HepG2 (cell line): ENCODE measurements at regions not wholly inside any gene's neighbourhood (a gene's known extent, or its start where the extent isn't known, plus 50 kb on each side); places are given as distances from the start of the nearest gene placed in this dataset.

Experiments used
- ATAC-seq: fragments of 200-7000 bp; cut with Tn5 transposase; 3 replicates; pipeline ENCODE4 v1.9.1; 2020; ENCODE audit warnings: mild to moderate bottlenecking, moderate library complexity
- BruUV-seq: library from RNA; stranded (reverse); fragments of 400-500 nt; replicated peaks from 2 replicates; lab custom pipeline; 2021; lab: Mats Ljungman, UMichigan
- CTCF ChIA-PET: fragments of 300-600 bp; formaldehyde crosslinking; extraction: SDS; loops from one replicate; lab custom pipeline; 2021; ENCODE audit warnings: low total read pairs, inconsistent platforms, low intra/inter-chr PET ratio; lab: Yijun Ruan, JAX
- POLR2A ChIA-PET: fragments of 350-600 bp; sonication (Branson Sonifier 250); formaldehyde crosslinking; loops from one replicate; lab custom pipeline; 2020; ENCODE audit warnings: antibody characterized with exemption, inconsistent platforms; lab: Yijun Ruan, JAX
- DNase-seq: peaks from one replicate; pipeline ENCODE4 v3.0.0-alpha.2; 2015; ENCODE audit warnings: low spot score
- FAIRE-seq: peaks from 3 replicates; lab custom pipeline; 2011; peaks lifted over from hg19 to GRCh38; lab: Jason Lieb, UNC
- H2AFZ ChIP-seq: one replicate; pipeline ENCODE4 v1.6.1; 2011; ENCODE audit warnings: low read length, inconsistent platforms
- H3K27ac ChIP-seq: fragments of 300-600 bp; 3 replicates; pipeline ENCODE4 v1.8.0; 2011; ENCODE audit warnings: mixed run types, mild to moderate bottlenecking, mixed read lengths, low read length, inconsistent platforms; ENCODE audit not compliant: insufficient read depth; ENCODE audit errors: extremely low read length
- H3K27me3 ChIP-seq, 2 experiments: fragments of 200-600 bp in 1 of 2; 2 replicates in 1 of 2; 3 replicates in 1 of 2; pipeline versions ENCODE4 v1.6.0 to v1.8.0; 2011; ENCODE audit warnings: low read length in 2 of 2, mild to moderate bottlenecking in 2 of 2, moderate library complexity in 2 of 2, inconsistent platforms in 1 of 2; ENCODE audit not compliant: insufficient read depth in 2 of 2, control insufficient read depth in 1 of 2
- H3K36me3 ChIP-seq, 2 experiments: fragments of 200-600 bp in 1 of 2; replicated peaks in 1 of 2; 2 replicates in 1 of 2; 3 replicates in 1 of 2; pipeline versions ENCODE4 v1.5.1 to v1.8.0; 2011; ENCODE audit warnings: low read length in 2 of 2, inconsistent platforms in 1 of 2; ENCODE audit not compliant: insufficient read depth in 2 of 2, control insufficient read depth in 1 of 2
- H3K4me1 ChIP-seq: 2 replicates; pipeline ENCODE4 v1.5.1; 2012; ENCODE audit warnings: low read length, inconsistent platforms; ENCODE audit not compliant: insufficient read depth
- H3K4me2 ChIP-seq: 2 replicates; pipeline ENCODE4 v1.6.0; 2011; ENCODE audit warnings: low read depth, low read length, inconsistent platforms
- H3K4me3 ChIP-seq, 3 experiments: fragments of 200-600 bp in 1 of 3; sonication (generic), shearing (Covaris generic) in 1 of 3; replicated peaks in 1 of 3; 2 replicates each; pipeline ENCODE4 v1.5.1; 2011 to 2016; ENCODE audit warnings: low read length in 3 of 3, inconsistent platforms in 2 of 3, low read depth in 2 of 3, mild to moderate bottlenecking in 2 of 3, control low read depth in 1 of 3, mixed read lengths in 1 of 3; ENCODE audit not compliant: insufficient read depth in 1 of 3
- H3K79me2 ChIP-seq: one replicate; pipeline ENCODE4 v1.6.1; 2011; ENCODE audit warnings: low read length, inconsistent platforms; ENCODE audit not compliant: insufficient read depth
- H3K9ac ChIP-seq: 2 replicates; pipeline ENCODE4 v1.6.0; 2011; ENCODE audit warnings: mild to moderate bottlenecking, low read depth, low read length, inconsistent platforms; ENCODE audit not compliant: insufficient read depth
- H3K9me3 ChIP-seq: 2 replicates; pipeline ENCODE4 v1.5.1; 2012; ENCODE audit warnings: mild to moderate bottlenecking, low read length
- H4K20me1 ChIP-seq: 2 replicates; pipeline ENCODE4 v1.6.0; 2011; ENCODE audit warnings: inconsistent platforms, mild to moderate bottlenecking, low read length, moderate library complexity; ENCODE audit not compliant: insufficient read depth
- CEBPB ChIP-seq: IDR thresholded peaks from 2 replicates; pipeline ENCODE4 v1.6.1; 2011; ENCODE audit warnings: low read depth, low read length, improper control_type of control experiment, borderline replicate concordance
- E2F1 ChIP-seq: sonication (generic); formaldehyde crosslinking; IDR thresholded peaks from 2 replicates; pipeline ENCODE4 v1.5.0; 2020; ENCODE audit warnings: missing genetic modification reagents
- IKZF5 ChIP-seq: IDR thresholded peaks from 2 replicates; pipeline ENCODE4 v1.6.1; 2018; ENCODE audit warnings: missing genetic modification reagents, mild to moderate bottlenecking, missing compliant biosample characterization
- KDM5A ChIP-seq: fragments of 200-600 bp; sonication (generic); IDR thresholded peaks from 2 replicates; pipeline ENCODE4 v1.7.0; 2018; ENCODE audit warnings: antibody characterized with exemption, mild to moderate bottlenecking, low read length, borderline replicate concordance
- LBX2 ChIP-seq: sonication (generic); formaldehyde crosslinking; IDR thresholded peaks from 2 replicates; pipeline ENCODE4 v1.5.0; 2020; ENCODE audit warnings: missing genetic modification reagents, mild to moderate bottlenecking, borderline replicate concordance
- MLX ChIP-seq: IDR thresholded peaks from 2 replicates; pipeline ENCODE4 v1.6.1; 2016
- MTF1 ChIP-seq: sonication (generic); formaldehyde crosslinking; IDR thresholded peaks from 2 replicates; pipeline ENCODE4 v1.5.0; 2020; ENCODE audit warnings: missing genetic modification reagents
- NBN ChIP-seq: fragments of 450-650 bp; conservative IDR thresholded peaks from 2 replicates; pipeline ENCODE4 v1.6.1; 2017
- NCOA5 ChIP-seq: sonication (generic); formaldehyde crosslinking; IDR thresholded peaks from 2 replicates; pipeline ENCODE4 v1.4.0; 2020; ENCODE audit warnings: missing genetic modification reagents
- NFIC ChIP-seq: IDR thresholded peaks from 2 replicates; pipeline ENCODE4 v1.6.1; 2012; ENCODE audit warnings: mild to moderate bottlenecking, low read length, inconsistent platforms
- PAXIP1 ChIP-seq: sonication (generic); formaldehyde crosslinking; conservative IDR thresholded peaks from 2 replicates; pipeline ENCODE4 v1.4.0; 2020; ENCODE audit warnings: mild to moderate bottlenecking, missing genetic modification reagents, moderate library complexity
- POLR2AphosphoS2 ChIP-seq: IDR thresholded peaks from 2 replicates; pipeline ENCODE4 v1.6.1; 2011; ENCODE audit warnings: low read depth, low read length, improper control_type of control experiment
- RCOR2 ChIP-seq: IDR thresholded peaks from 2 replicates; pipeline ENCODE4 v1.6.1; 2016; ENCODE audit warnings: missing biosample characterization, missing genetic modification reagents
- ZNF281 ChIP-seq: sonication (generic); formaldehyde crosslinking; IDR thresholded peaks from 2 replicates; pipeline ENCODE4 v1.4.0; 2020; ENCODE audit warnings: missing genetic modification reagents, borderline replicate concordance
- ZNF619 ChIP-seq: sonication (generic); formaldehyde crosslinking; IDR thresholded peaks from 2 replicates; pipeline ENCODE4 v1.4.0; 2020; ENCODE audit warnings: mild to moderate bottlenecking, missing genetic modification reagents
- ZNF746 ChIP-seq: sonication (generic); formaldehyde crosslinking; IDR thresholded peaks from 2 replicates; pipeline ENCODE4 v1.8.0; 2022; ENCODE audit warnings: mild to moderate bottlenecking, missing genetic modification reagents
- ZSCAN30 ChIP-seq: sonication (generic); formaldehyde crosslinking; IDR thresholded peaks from 2 replicates; pipeline ENCODE4 v1.5.0; 2020; ENCODE audit warnings: mild to moderate bottlenecking, missing genetic modification reagents
- WGBS: methylation state at CpG from one replicate; pipeline ENCODE4 v1.1.6; 2017; ENCODE audit warnings: low lambda C conversion rate; 5-methylcytosine and 5-hydroxymethylcytosine counted together
- in situ Hi-C: cut with HindIII; loops from 2 replicates; pipeline ENCODE4 v1.10.0; 2017; ENCODE audit warnings: low pct_unique_long_range_greater_than_20kb; ENCODE audit not compliant: extremely low pct_ligation_motif_present
- intact Hi-C: fragments of 100-400 bp; cut with micrococcal nuclease; formaldehyde crosslinking; loops from one replicate; pipeline ENCODE4 v1.10.0; 2022; ENCODE audit not compliant: unreplicated experiment

- Histone ChIP-seq H4K20me1 (no peaks in the 10 kb centered on the region), H3K4me3 (no peak overlapping the region), H3K79me2 (no peaks in the 10 kb centered on the region), H3K9ac (no peak overlapping the region), H2AFZ (no peak overlapping the region), H3K9me3 (no peaks in the 10 kb centered on the region), H3K36me3 (no peaks in the 10 kb centered on the region), H3K4me2 (no peak overlapping the region), H3K27ac (no peak overlapping the region), H3K4me1 (no peaks in the 10 kb centered on the region), H3K27me3 (no peaks in the 10 kb centered on the region)
- no peak for ATAC-seq
- in situ Hi-C loops (no loop called here), intact Hi-C loops (no loop called here)
- no peak for DNase-seq
- POLR2A ChIA-PET: no interaction called here
- CTCF ChIA-PET: no interaction called here
- no peak for FAIRE-seq
- TF ChIP-seq ZSCAN30 (CRISPR knock-in tag) (no peak), CEBPB (no peak), ZNF619 (CRISPR knock-in tag) (no peak), KDM5A (no peak), NFIC (no peak), MLX (no peak), PAXIP1 (CRISPR knock-in tag) (no peak), LBX2 (CRISPR knock-in tag) (no peak), MTF1 (CRISPR knock-in tag) (no peak), POLR2AphosphoS2 (no peak), NCOA5 (CRISPR knock-in tag) (no peak), NBN (no peak), E2F1 (CRISPR knock-in tag) (no peak), ZNF746 (no peak), IKZF5 (CRISPR knock-in tag) (no peak), ZNF281 (CRISPR knock-in tag) (no peak), RCOR2 (CRISPR knock-in tag) (no peak)
- no TSS peak for BruUV-seq
- 60% methylated on average over 1 of the region's 1 CpG for whole genome bisulfite sequencing
Measured at GRCh38 chr5:10812218-10812617, 51.2 kb upstream of the DAP start.
